NCI-H1930 (cell line): ENCODE measurements at regions not wholly inside any gene's neighbourhood (a gene's known extent, or its start where the extent isn't known, plus 50 kb on each side); places are given as distances from the start of the nearest gene placed in this dataset.
A peak's percentile ranks its signal among the peaks of the same experiment; 100 is the strongest.

Experiments used
- DNase-seq, 2 experiments: peaks; one replicate each; lab custom pipeline; 2025; lab: John Stamatoyannopoulos, UW

- DNase-seq = no peak
Observed at GRCh38 chr6:99219788-99220187, 129.7 kb downstream of the FAXC start.

GRCh38 chr6:99216959-99217358 lies 132.5 kb downstream of the FAXC start:
- no peak for DNase-seq

- no peak for DNase-seq
Observed at GRCh38 chr6:99195986-99196655, 153.4 kb downstream of the FAXC start.

GRCh38 chr6:99192561-99192960 lies 156.9 kb downstream of the FAXC start:
- no peak for DNase-seq

GRCh38 chr6:99189823-99190721 lies 159.4 kb downstream of the FAXC start:
- DNase-seq = no peak

GRCh38 chr6:99187429-99187828 lies 162.0 kb downstream of the FAXC start:
- no peak for DNase-seq

- DNase-seq = no peak
Observed at GRCh38 chr6:99186417-99186816, 163.1 kb downstream of the FAXC start.

- DNase-seq = no peak
Observed at GRCh38 chr6:99185525-99185924, 163.9 kb downstream of the FAXC start.

- DNase-seq = no peak
Observed at GRCh38 chr6:99184696-99185095, 164.8 kb downstream of the FAXC start.

GRCh38 chr6:99183066-99183465 lies 166.4 kb downstream of the FAXC start:
- no peak for DNase-seq

GRCh38 chr6:99181174-99181573 lies 168.3 kb downstream of the FAXC start:
- no peak for DNase-seq

- no peak for DNase-seq
Observed at GRCh38 chr6:99178168-99178567, 171.3 kb downstream of the FAXC start.

GRCh38 chr6:99177736-99178135 lies 171.7 kb downstream of the FAXC start:
- no peak for DNase-seq

GRCh38 chr6:99165838-99166237 lies 183.6 kb downstream of the FAXC start:
- DNase-seq = no peak

- no peak for DNase-seq
Observed at GRCh38 chr6:99152347-99152643, 197.2 kb downstream of the FAXC start.

GRCh38 chr6:99151634-99152346 lies 197.7 kb downstream of the FAXC start:
- peak; percentile 16 to 26 for DNase-seq

GRCh38 chr6:99148761-99149160 lies 200.7 kb downstream of the FAXC start:
- DNase-seq = no peak

- DNase-seq = no peak
Observed at GRCh38 chr6:99148111-99148510, 200.4 kb upstream of the FBXL4 start.

GRCh38 chr6:99147206-99147605 lies 199.5 kb upstream of the FBXL4 start:
- DNase-seq = no peak

- no peak for DNase-seq
Observed at GRCh38 chr6:99146711-99147110, 199.0 kb upstream of the FBXL4 start.

- DNase-seq = no peak
Observed at GRCh38 chr6:99145738-99146137, 198.0 kb upstream of the FBXL4 start.

- DNase-seq = no peak
Observed at GRCh38 chr6:99143108-99143861, 195.5 kb upstream of the FBXL4 start.
